HCT116 (cell line): ENCODE measurements at regions not wholly inside any gene's neighbourhood (a gene's known extent, or its start where the extent isn't known, plus 50 kb on each side); places are given as distances from the start of the nearest gene placed in this dataset.

Experiments
- ATAC-seq: fragments of 200-7000 bp; cut with Tn5 transposase; 2 replicates; pipeline ENCODE4 v1.9.1; 2020; ENCODE audit warnings: mild to moderate bottlenecking, moderate library complexity
- BruUV-seq: library from RNA; stranded (reverse); fragments of 400-500 nt; replicated peaks from 2 replicates; lab custom pipeline; 2021; lab: Mats Ljungman, UMichigan
- CTCF ChIA-PET: fragments of 300-600 bp; sonication (Branson Sonifier 250); formaldehyde crosslinking; loops from one replicate; lab custom pipeline; 2021; ENCODE audit warnings: antibody characterized with exemption; lab: Charles Lee
- POLR2A ChIA-PET: fragments of 300-600, 350-600 bp; sonication (Branson Sonifier 250); formaldehyde crosslinking; loops from one replicate; lab custom pipeline; 2021; ENCODE audit warnings: antibody characterized with exemption; lab: Charles Lee
- RAD21 ChIA-PET, 2 experiments: fragments of 300-600 bp; sonication (Branson Sonifier 250); formaldehyde crosslinking; loops; one replicate each; lab custom pipeline; 2023; ENCODE audit warnings: low total read pairs in 2 of 2; ENCODE audit not compliant: uncharacterized antibody in 2 of 2, unreplicated experiment in 2 of 2, low non-redundant PET in 1 of 2; lab: Charles Lee
- DNase-seq: peaks from one replicate; pipeline ENCODE4 v3.0.0-alpha.2; 2010; ENCODE audit warnings: low read depth, low spot score
- H2AFZ ChIP-seq: fragments of 200-600 bp; shearing (Covaris generic), sonication (generic); 2 replicates; pipeline ENCODE4 v1.6.1; 2017; ENCODE audit warnings: low read depth, mixed run types, mixed read lengths, antibody characterized with exemption, low read length; ENCODE audit not compliant: poor library complexity, severe bottlenecking
- H3K27ac ChIP-seq: 2 replicates; pipeline ENCODE4 v1.5.1; 2012; ENCODE audit warnings: low read depth, low read length
- H3K27me3 ChIP-seq: fragments of 200-600 bp; sonication (generic); 2 replicates; pipeline ENCODE4 v1.6.1; 2016; ENCODE audit warnings: mixed run types, low read length, mixed read lengths; ENCODE audit not compliant: insufficient read depth
- H3K36me3 ChIP-seq, 2 experiments: fragments of 200-500 bp in 1 of 2; fragments of 200-600 bp in 1 of 2; sonication (Bioruptor generic) in 1 of 2; sonication (generic) in 1 of 2; 2 replicates each; pipeline versions ENCODE4 v1.5.1 to v1.6.1; 2014 to 2016; ENCODE audit warnings: low read length in 2 of 2, inconsistent platforms in 1 of 2, mixed read lengths in 1 of 2, mixed run types in 1 of 2; ENCODE audit not compliant: insufficient read depth in 2 of 2, control insufficient read depth in 1 of 2
- H3K4me1 ChIP-seq, 2 experiments: fragments of 200-600 bp in 1 of 2; sonication (generic) in 1 of 2; 2 replicates each; pipeline versions ENCODE4 v1.5.1 to v1.6.1; 2012 to 2017; ENCODE audit warnings: low read length in 2 of 2, inconsistent platforms in 1 of 2, mild to moderate bottlenecking in 1 of 2, mixed read lengths in 1 of 2, mixed run types in 1 of 2, moderate library complexity in 1 of 2; ENCODE audit not compliant: insufficient read depth in 2 of 2, control insufficient read depth in 1 of 2
- H3K4me2 ChIP-seq: fragments of 200-600 bp; sonication (generic); 2 replicates; pipeline ENCODE4 v1.6.1; 2017; ENCODE audit warnings: mixed run types, low read length, mixed read lengths
- H3K4me3 ChIP-seq, 2 experiments: fragments of 200-600 bp in 1 of 2; sonication (generic) in 1 of 2; replicated peaks in 1 of 2; 2 replicates each; pipeline ENCODE4 v1.5.1; 2011 to 2016; ENCODE audit warnings: low read length in 2 of 2, control low read depth in 1 of 2, low read depth in 1 of 2, mild to moderate bottlenecking in 1 of 2, mixed read lengths in 1 of 2, mixed run types in 1 of 2
- H3K79me2 ChIP-seq: fragments of 200-600 bp; sonication (generic); 2 replicates; pipeline ENCODE4 v1.6.1; 2017; ENCODE audit warnings: mild to moderate bottlenecking, mixed run types, low read length, moderate library complexity, mixed read lengths; ENCODE audit not compliant: insufficient read depth
- H3K9ac ChIP-seq: fragments of 200-600 bp; sonication (generic); 2 replicates; pipeline ENCODE4 v1.6.1; 2016; ENCODE audit warnings: low read length, mixed read lengths
- H3K9me2 ChIP-seq: fragments of 200-600 bp; sonication (generic), shearing (Covaris generic); 2 replicates; pipeline ENCODE4 v1.6.1; 2017; ENCODE audit warnings: mixed run types, mild to moderate bottlenecking, moderate library complexity; ENCODE audit not compliant: insufficient read depth
- H3K9me3 ChIP-seq, 2 experiments: fragments of 200-500 bp in 1 of 2; fragments of 200-600 bp in 1 of 2; sonication (Bioruptor generic) in 1 of 2; sonication (generic) in 1 of 2; 2 replicates each; pipeline ENCODE4 v1.6.1; 2014 to 2017; ENCODE audit warnings: low read length in 2 of 2, mixed read lengths in 2 of 2, inconsistent platforms in 1 of 2, low read depth in 1 of 2, mild to moderate bottlenecking in 1 of 2, mixed run types in 1 of 2, moderate library complexity in 1 of 2; ENCODE audit not compliant: control insufficient read depth in 1 of 2, insufficient read depth in 1 of 2
- H4K20me1 ChIP-seq: fragments of 200-600 bp; sonication (generic), shearing (Covaris generic); 2 replicates; pipeline ENCODE4 v1.6.1; 2017; ENCODE audit warnings: mixed run types, mild to moderate bottlenecking, moderate library complexity; ENCODE audit not compliant: insufficient read depth
- CBX3 ChIP-seq: IDR thresholded peaks from 2 replicates; pipeline ENCODE4 v1.6.1; 2012; ENCODE audit warnings: low read depth
- EGR1 ChIP-seq: IDR thresholded peaks from 2 replicates; pipeline ENCODE4 v1.6.1; 2012; ENCODE audit warnings: low read depth
- ELF1 ChIP-seq: IDR thresholded peaks from 2 replicates; pipeline ENCODE4 v1.6.1; 2012; ENCODE audit warnings: low read depth, borderline replicate concordance
- EZH2 ChIP-seq: fragments of 200-600 bp; sonication (generic); IDR thresholded peaks from 2 replicates; pipeline ENCODE4 v1.6.1; 2017; ENCODE audit warnings: antibody characterized with exemption, mixed run types
- EZH2phosphoT487 ChIP-seq: fragments of 200-600 bp; IDR thresholded peaks from 2 replicates; pipeline ENCODE4 v1.6.1; 2018; ENCODE audit warnings: antibody characterized with exemption, borderline replicate concordance
- FOSL1 ChIP-seq: IDR thresholded peaks from 2 replicates; pipeline ENCODE4 v1.6.1; 2012; ENCODE audit warnings: low read depth
- POLR2A ChIP-seq: IDR thresholded peaks from 2 replicates; pipeline ENCODE4 v1.7.0; 2011; ENCODE audit warnings: borderline replicate concordance; ENCODE audit not compliant: insufficient read depth, insufficient read length; ENCODE audit errors: extremely low read depth
- POLR2AphosphoS5 ChIP-seq: IDR thresholded peaks from 2 replicates; pipeline ENCODE4 v1.6.1; 2011; ENCODE audit warnings: mild to moderate bottlenecking, low read depth, low read length, moderate library complexity
- RAD21 ChIP-seq: IDR thresholded peaks from 2 replicates; pipeline ENCODE4 v1.6.1; 2012; ENCODE audit warnings: low read depth, mild to moderate bottlenecking
- SIN3A ChIP-seq: IDR thresholded peaks from 2 replicates; pipeline ENCODE4 v1.6.1; 2012; ENCODE audit warnings: low read depth
- SRF ChIP-seq: IDR thresholded peaks from 2 replicates; pipeline ENCODE4 v1.6.1; 2012; ENCODE audit warnings: low read depth
- TCF7L2 ChIP-seq: IDR thresholded peaks from 2 replicates; pipeline ENCODE4 v1.7.0; 2011; ENCODE audit warnings: borderline replicate concordance, inconsistent platforms; ENCODE audit not compliant: insufficient read depth, insufficient read length; ENCODE audit errors: extremely low read depth
- YY1 ChIP-seq: IDR thresholded peaks from 2 replicates; pipeline ENCODE4 v1.6.1; 2011; ENCODE audit warnings: low read length, low read depth, moderate library complexity, mild to moderate bottlenecking; ENCODE audit not compliant: insufficient replicate concordance; ENCODE audit errors: extremely low read depth
- ZFX ChIP-seq: fragments of 450-650 bp; IDR thresholded peaks from 2 replicates; pipeline ENCODE4 v1.6.1; 2017
- ZNF274 ChIP-seq: fragments of 200-500 bp; sonication (Bioruptor generic); IDR thresholded peaks from 2 replicates; pipeline ENCODE4 v1.6.1; 2014; ENCODE audit warnings: mild to moderate bottlenecking, low read depth, low read length, inconsistent platforms
- intact Hi-C: fragments of 100-400 bp; cut with micrococcal nuclease; formaldehyde crosslinking; loops from 2 replicates; pipeline ENCODE4 v1.10.0; 2022
- TF ChIP-seq, protein P1 (sequence below): IDR thresholded peaks from 2 replicates; pipeline ENCODE4 v1.6.1; 2012
- TF ChIP-seq, protein P2 (sequence below): IDR thresholded peaks from 2 replicates; pipeline ENCODE4 v1.6.1; 2012
- TF ChIP-seq, protein P3 (sequence below), 3 experiments: fragments of 200-600 bp in 1 of 3; sonication (generic) in 1 of 3; IDR thresholded peaks in 2 of 3; conservative IDR thresholded peaks in 1 of 3; 2 replicates each; pipeline ENCODE4 v1.5.1; 2012 to 2017; ENCODE audit warnings: low read depth in 2 of 3, low read length in 2 of 3, antibody characterized with exemption in 1 of 3, borderline replicate concordance in 1 of 3, control low read depth in 1 of 3, mild to moderate bottlenecking in 1 of 3, mixed read lengths in 1 of 3, mixed run types in 1 of 3, moderate library complexity in 1 of 3; ENCODE audit not compliant: insufficient read depth in 1 of 3
- TF ChIP-seq, protein P4 (sequence below): IDR thresholded peaks from 2 replicates; pipeline ENCODE4 v1.6.1; 2012; ENCODE audit warnings: low read depth
- TF ChIP-seq, protein P5 (sequence below): IDR thresholded peaks from 2 replicates; pipeline ENCODE4 v1.6.1; 2011; ENCODE audit warnings: mild to moderate bottlenecking, low read length, moderate library complexity; ENCODE audit not compliant: insufficient replicate concordance; ENCODE audit errors: extremely low read depth

DNA sequence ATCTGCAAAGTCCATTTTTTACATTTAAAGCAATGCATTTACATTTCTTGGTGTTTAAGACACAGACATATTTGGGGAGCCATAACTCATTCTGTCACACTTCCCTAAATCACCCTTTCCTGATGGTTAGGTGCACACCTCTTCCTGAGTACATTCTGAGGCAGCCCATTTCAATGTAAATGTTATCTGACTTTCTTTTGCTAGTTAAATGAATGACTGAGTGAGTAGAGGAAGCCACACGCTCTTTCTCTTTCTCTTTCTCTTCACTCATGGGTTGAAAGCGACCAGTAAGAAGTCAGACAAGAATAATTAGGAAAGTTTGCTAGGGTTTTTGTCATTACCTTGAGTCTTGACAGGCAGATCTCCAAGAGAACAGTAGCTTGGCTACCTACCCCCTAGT lies 143.1 kb downstream of the S1PR1 start:
- no peak overlapping the region for H3K27ac ChIP-seq
- no peak for TF ChIP-seq ZNF274
- TF ChIP-seq FOSL1, result no peak
- no peak for TF ChIP-seq TCF7L2
- no peak for TF ChIP-seq YY1
- TF ChIP-seq RAD21, result no peak
- no peak for TF ChIP-seq EZH2phosphoT487
- TF ChIP-seq, protein P1, sequence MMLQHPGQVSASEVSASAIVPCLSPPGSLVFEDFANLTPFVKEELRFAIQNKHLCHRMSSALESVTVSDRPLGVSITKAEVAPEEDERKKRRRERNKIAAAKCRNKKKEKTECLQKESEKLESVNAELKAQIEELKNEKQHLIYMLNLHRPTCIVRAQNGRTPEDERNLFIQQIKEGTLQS, result no peak
- TF ChIP-seq, protein P2, sequence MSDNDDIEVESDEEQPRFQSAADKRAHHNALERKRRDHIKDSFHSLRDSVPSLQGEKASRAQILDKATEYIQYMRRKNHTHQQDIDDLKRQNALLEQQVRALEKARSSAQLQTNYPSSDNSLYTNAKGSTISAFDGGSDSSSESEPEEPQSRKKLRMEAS, result no peak
- no peak for TF ChIP-seq ZFX
- no peak for TF ChIP-seq EZH2
- TF ChIP-seq, protein P3, sequence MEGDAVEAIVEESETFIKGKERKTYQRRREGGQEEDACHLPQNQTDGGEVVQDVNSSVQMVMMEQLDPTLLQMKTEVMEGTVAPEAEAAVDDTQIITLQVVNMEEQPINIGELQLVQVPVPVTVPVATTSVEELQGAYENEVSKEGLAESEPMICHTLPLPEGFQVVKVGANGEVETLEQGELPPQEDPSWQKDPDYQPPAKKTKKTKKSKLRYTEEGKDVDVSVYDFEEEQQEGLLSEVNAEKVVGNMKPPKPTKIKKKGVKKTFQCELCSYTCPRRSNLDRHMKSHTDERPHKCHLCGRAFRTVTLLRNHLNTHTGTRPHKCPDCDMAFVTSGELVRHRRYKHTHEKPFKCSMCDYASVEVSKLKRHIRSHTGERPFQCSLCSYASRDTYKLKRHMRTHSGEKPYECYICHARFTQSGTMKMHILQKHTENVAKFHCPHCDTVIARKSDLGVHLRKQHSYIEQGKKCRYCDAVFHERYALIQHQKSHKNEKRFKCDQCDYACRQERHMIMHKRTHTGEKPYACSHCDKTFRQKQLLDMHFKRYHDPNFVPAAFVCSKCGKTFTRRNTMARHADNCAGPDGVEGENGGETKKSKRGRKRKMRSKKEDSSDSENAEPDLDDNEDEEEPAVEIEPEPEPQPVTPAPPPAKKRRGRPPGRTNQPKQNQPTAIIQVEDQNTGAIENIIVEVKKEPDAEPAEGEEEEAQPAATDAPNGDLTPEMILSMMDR (IDR thresholded peaks at IDR 0.05 in 2 of 3, conservative IDR thresholded peaks at IDR 0.05 in 1 of 3; ENCODE audit: borderline replicate concordance in 1 of 3, insufficient read depth in 1 of 3, low read depth in 2 of 3, low read length in 2 of 3), result no peak
- no peak for TF ChIP-seq POLR2A
- TF ChIP-seq ELF1, result no peak
- TF ChIP-seq EGR1, result no peak
- no peak for TF ChIP-seq SIN3A
- TF ChIP-seq, protein P4, sequence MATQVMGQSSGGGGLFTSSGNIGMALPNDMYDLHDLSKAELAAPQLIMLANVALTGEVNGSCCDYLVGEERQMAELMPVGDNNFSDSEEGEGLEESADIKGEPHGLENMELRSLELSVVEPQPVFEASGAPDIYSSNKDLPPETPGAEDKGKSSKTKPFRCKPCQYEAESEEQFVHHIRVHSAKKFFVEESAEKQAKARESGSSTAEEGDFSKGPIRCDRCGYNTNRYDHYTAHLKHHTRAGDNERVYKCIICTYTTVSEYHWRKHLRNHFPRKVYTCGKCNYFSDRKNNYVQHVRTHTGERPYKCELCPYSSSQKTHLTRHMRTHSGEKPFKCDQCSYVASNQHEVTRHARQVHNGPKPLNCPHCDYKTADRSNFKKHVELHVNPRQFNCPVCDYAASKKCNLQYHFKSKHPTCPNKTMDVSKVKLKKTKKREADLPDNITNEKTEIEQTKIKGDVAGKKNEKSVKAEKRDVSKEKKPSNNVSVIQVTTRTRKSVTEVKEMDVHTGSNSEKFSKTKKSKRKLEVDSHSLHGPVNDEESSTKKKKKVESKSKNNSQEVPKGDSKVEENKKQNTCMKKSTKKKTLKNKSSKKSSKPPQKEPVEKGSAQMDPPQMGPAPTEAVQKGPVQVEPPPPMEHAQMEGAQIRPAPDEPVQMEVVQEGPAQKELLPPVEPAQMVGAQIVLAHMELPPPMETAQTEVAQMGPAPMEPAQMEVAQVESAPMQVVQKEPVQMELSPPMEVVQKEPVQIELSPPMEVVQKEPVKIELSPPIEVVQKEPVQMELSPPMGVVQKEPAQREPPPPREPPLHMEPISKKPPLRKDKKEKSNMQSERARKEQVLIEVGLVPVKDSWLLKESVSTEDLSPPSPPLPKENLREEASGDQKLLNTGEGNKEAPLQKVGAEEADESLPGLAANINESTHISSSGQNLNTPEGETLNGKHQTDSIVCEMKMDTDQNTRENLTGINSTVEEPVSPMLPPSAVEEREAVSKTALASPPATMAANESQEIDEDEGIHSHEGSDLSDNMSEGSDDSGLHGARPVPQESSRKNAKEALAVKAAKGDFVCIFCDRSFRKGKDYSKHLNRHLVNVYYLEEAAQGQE, result no peak
- no peak for TF ChIP-seq CBX3
- TF ChIP-seq, protein P5, sequence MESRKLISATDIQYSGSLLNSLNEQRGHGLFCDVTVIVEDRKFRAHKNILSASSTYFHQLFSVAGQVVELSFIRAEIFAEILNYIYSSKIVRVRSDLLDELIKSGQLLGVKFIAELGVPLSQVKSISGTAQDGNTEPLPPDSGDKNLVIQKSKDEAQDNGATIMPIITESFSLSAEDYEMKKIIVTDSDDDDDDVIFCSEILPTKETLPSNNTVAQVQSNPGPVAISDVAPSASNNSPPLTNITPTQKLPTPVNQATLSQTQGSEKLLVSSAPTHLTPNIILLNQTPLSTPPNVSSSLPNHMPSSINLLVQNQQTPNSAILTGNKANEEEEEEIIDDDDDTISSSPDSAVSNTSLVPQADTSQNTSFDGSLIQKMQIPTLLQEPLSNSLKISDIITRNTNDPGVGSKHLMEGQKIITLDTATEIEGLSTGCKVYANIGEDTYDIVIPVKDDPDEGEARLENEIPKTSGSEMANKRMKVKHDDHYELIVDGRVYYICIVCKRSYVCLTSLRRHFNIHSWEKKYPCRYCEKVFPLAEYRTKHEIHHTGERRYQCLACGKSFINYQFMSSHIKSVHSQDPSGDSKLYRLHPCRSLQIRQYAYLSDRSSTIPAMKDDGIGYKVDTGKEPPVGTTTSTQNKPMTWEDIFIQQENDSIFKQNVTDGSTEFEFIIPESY, result no peak
- no peak for TF ChIP-seq POLR2AphosphoS5
- TF ChIP-seq SRF, result no peak

More for the DNA sequence above, 143.1 kb downstream of the S1PR1 start:
- Histone ChIP-seq H3K9ac (no peak overlapping the region), H3K4me3 (no peak overlapping the region), H3K9me2 (no peaks in the 10 kb centered on the region), H3K4me1 (no peaks in the 10 kb centered on the region), H3K27me3 (no peaks in the 10 kb centered on the region), H4K20me1 (no peaks in the 10 kb centered on the region), H3K4me2 (no peak overlapping the region), H3K79me2 (no peaks in the 10 kb centered on the region), H3K36me3 (no peaks in the 10 kb centered on the region), H3K9me3 (no peaks in the 10 kb centered on the region), H2AFZ (no peak overlapping the region)
- DNase-seq, result no peak
- ChIA-PET POLR2A (no interaction called here), CTCF (no interaction called here), RAD21 (no interaction called here)
- no TSS peak for BruUV-seq
- intact Hi-C loops, result no loop called here
- no peak for ATAC-seq
